ENCODE measurements at regions not wholly inside any gene's neighbourhood (a gene's known extent, or its start where the extent isn't known, plus 50 kb on each side); places are given as distances from the start of the nearest gene placed in this dataset.
A peak's percentile ranks its signal among the peaks of the same experiment; 100 is the strongest.

DNA sequence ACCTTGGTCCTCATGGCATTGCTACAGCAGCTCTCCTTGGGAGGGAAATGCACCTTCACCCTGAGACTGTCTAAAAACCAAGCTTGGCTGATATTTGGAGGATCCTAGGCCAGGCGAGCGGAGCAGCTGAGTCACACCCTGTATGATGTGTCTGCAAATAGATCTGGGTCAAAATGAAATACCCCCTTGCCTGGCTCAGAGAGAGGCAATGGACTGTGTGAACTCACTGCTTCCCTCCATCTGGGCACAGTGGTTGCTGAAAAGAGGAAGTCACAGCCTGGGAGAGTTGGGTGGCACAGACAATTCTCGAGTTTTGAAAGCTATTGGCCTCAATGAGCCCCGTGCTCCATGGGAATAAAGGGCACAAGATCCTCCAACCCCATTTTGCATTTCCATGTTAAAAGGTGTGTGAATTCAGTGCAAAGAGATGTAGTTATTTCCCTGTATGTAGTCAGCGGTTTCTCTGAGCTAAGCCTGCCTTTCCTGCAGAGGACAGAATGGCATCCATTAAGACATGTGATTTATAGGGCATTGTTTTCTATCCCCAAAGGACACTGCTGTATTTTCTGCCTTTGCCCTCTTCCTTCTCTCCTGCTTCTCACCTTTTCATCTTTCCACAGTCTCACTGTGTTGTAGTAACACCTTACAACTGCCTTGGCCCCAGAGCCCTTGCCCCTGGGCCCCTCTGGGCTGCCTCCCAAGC lies 177.2 kb downstream of the GADD45G start:
- no peak for TF ChIP-seq TEAD4 (IDR thresholded peaks at IDR 0.05)
- no peak for TF ChIP-seq CEBPB (IDR thresholded peaks at IDR 0.05)
- TF ChIP-seq TCF12 (IDR thresholded peaks at IDR 0.05; ENCODE audit: low read depth): no peak
- no peak for TF ChIP-seq FOXM1 (IDR thresholded peaks at IDR 0.05; ENCODE audit: borderline replicate concordance, low read depth)
- no peak for TF ChIP-seq TAF1 (IDR thresholded peaks at IDR 0.05; ENCODE audit: low read depth)
- TF ChIP-seq NFIC (IDR thresholded peaks at IDR 0.05): no peak
- TF ChIP-seq ZBTB7A (IDR thresholded peaks at IDR 0.05; ENCODE audit: low read depth): no peak
- no peak for TF ChIP-seq CREB1 (IDR thresholded peaks at IDR 0.05; ENCODE audit: low read depth)
- no peak for TF ChIP-seq REST (IDR thresholded peaks at IDR 0.05; ENCODE audit: low read depth)
- no peak for TF ChIP-seq YY1 (IDR thresholded peaks at IDR 0.05; ENCODE audit: low read depth)
- no peak for TF ChIP-seq MAX (IDR thresholded peaks at IDR 0.05)
- no peak for TF ChIP-seq EGR1 (IDR thresholded peaks at IDR 0.05)
- TF ChIP-seq, protein P1, sequence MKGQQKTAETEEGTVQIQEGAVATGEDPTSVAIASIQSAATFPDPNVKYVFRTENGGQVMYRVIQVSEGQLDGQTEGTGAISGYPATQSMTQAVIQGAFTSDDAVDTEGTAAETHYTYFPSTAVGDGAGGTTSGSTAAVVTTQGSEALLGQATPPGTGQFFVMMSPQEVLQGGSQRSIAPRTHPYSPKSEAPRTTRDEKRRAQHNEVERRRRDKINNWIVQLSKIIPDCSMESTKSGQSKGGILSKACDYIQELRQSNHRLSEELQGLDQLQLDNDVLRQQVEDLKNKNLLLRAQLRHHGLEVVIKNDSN (IDR thresholded peaks at IDR 0.05): no peak

GRCh38 chr9:89786655-89787054 lies 181.8 kb downstream of the GADD45G start:
- TF ChIP-seq ZBTB7A (IDR thresholded peaks at IDR 0.05; ENCODE audit: low read depth) (no peak), NFIC (IDR thresholded peaks at IDR 0.05) (peak; percentile 28; the same call in 1 of the 2 replicates)

- TF ChIP-seq NFIC (IDR thresholded peaks at IDR 0.05): no peak
- TF ChIP-seq EP300 (IDR thresholded peaks at IDR 0.05; ENCODE audit: borderline replicate concordance): no peak
- TF ChIP-seq TEAD4 (IDR thresholded peaks at IDR 0.05): no peak
- no peak for TF ChIP-seq ZBTB7A (IDR thresholded peaks at IDR 0.05; ENCODE audit: low read depth)
- no peak for TF ChIP-seq CEBPB (IDR thresholded peaks at IDR 0.05)
- no peak for TF ChIP-seq EGR1 (IDR thresholded peaks at IDR 0.05)
- no peak for TF ChIP-seq YY1 (IDR thresholded peaks at IDR 0.05; ENCODE audit: low read depth)
- TF ChIP-seq FOXM1 (IDR thresholded peaks at IDR 0.05; ENCODE audit: borderline replicate concordance, low read depth): no peak
- TF ChIP-seq TAF1 (IDR thresholded peaks at IDR 0.05; ENCODE audit: low read depth): no peak
- no peak for TF ChIP-seq CREB1 (IDR thresholded peaks at IDR 0.05; ENCODE audit: low read depth)
- TF ChIP-seq, protein P1 (IDR thresholded peaks at IDR 0.05): no peak
- no peak for TF ChIP-seq TCF12 (IDR thresholded peaks at IDR 0.05; ENCODE audit: low read depth)
- TF ChIP-seq REST (IDR thresholded peaks at IDR 0.05; ENCODE audit: low read depth): no peak
- no peak for TF ChIP-seq MAX (IDR thresholded peaks at IDR 0.05)
- TF ChIP-seq RAD21 (IDR thresholded peaks at IDR 0.05; ENCODE audit: low read depth): no peak
Measured at GRCh38 chr9:89787595-89787994, 182.8 kb downstream of the GADD45G start.

- TF ChIP-seq ZBTB7A (IDR thresholded peaks at IDR 0.05; ENCODE audit: low read depth): no peak
Measured at GRCh38 chr9:89788434-89788833, 183.6 kb downstream of the GADD45G start.

DNA sequence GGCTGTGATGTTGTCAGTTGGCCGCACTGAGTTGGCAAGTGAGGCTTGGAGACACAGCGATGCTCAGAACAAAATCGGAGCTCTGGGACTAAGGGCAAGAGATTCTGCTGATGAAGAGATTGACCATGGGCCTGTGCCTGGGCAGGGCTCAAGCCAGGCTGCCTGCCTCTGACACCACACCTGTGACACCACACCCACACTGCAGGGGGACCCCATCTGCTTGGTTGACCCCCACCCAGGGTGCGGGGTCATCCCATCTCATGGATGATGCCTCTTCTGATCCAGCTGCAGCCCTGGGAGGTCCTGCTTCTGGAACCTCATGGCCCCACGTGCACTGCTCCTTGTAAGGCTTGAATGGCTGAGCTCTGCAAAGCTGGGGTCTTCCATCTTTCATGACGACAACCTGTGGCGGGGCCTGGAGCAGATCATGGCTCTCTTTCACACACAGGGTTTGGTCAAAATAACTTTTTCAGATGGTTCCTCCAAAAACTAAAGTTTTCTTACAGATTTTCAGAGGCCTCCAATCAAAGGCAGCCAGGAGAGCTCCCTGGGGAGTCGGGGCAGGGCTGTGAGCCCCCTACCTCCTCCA lies 185.2 kb downstream of the GADD45G start:
- TF ChIP-seq EP300 (IDR thresholded peaks at IDR 0.05; ENCODE audit: borderline replicate concordance): no peak
- TF ChIP-seq EGR1 (IDR thresholded peaks at IDR 0.05): no peak
- TF ChIP-seq CEBPB (IDR thresholded peaks at IDR 0.05): no peak
- no peak for TF ChIP-seq ZBTB7A (IDR thresholded peaks at IDR 0.05; ENCODE audit: low read depth)
- no peak for TF ChIP-seq TCF12 (IDR thresholded peaks at IDR 0.05; ENCODE audit: low read depth)
- no peak for TF ChIP-seq TEAD4 (IDR thresholded peaks at IDR 0.05)
- TF ChIP-seq, protein P1 (IDR thresholded peaks at IDR 0.05): no peak
- TF ChIP-seq FOXM1 (IDR thresholded peaks at IDR 0.05; ENCODE audit: borderline replicate concordance, low read depth): no peak
- no peak for TF ChIP-seq CREB1 (IDR thresholded peaks at IDR 0.05; ENCODE audit: low read depth)
- TF ChIP-seq YY1 (IDR thresholded peaks at IDR 0.05; ENCODE audit: low read depth): no peak
- no peak for TF ChIP-seq TAF1 (IDR thresholded peaks at IDR 0.05; ENCODE audit: low read depth)
